ENCODE measurements at regions not wholly inside any gene's neighbourhood (a gene's known extent, or its start where the extent isn't known, plus 50 kb on each side); places are given as distances from the start of the nearest gene placed in this dataset.

- no peaks in the 10 kb centered on the region for H3K36me3 ChIP-seq
- no peak overlapping the region for H3K27ac ChIP-seq
- no peak overlapping the region for H3K4me3 ChIP-seq
- no peak for ATAC-seq (ENCODE audit: low FRiP score in 2 of 2)
- H3K4me1 ChIP-seq: no peaks in the 10 kb centered on the region
- DNase-seq: no peak
- WGBS, 2 donors: 100% methylated on average over 1 of the region's 1 CpG
- TF ChIP-seq CTCF (IDR thresholded peaks at IDR 0.05) (no peak), POLR2A (IDR thresholded peaks at IDR 0.05) (no peak), POLR2AphosphoS5 (IDR thresholded peaks at IDR 0.05) (no peak), EP300 (IDR thresholded peaks at IDR 0.05) (no peak)
- H3K9me3 ChIP-seq: peaks cover 0 to 18% (median 9%) of the 10 kb centered on the region in 4 donors
- H3K27me3 ChIP-seq: no peaks in the 10 kb centered on the region
Observed at GRCh38 chr13:76086729-76087128, 450.6 kb downstream of the LMO7 start.

DNA sequence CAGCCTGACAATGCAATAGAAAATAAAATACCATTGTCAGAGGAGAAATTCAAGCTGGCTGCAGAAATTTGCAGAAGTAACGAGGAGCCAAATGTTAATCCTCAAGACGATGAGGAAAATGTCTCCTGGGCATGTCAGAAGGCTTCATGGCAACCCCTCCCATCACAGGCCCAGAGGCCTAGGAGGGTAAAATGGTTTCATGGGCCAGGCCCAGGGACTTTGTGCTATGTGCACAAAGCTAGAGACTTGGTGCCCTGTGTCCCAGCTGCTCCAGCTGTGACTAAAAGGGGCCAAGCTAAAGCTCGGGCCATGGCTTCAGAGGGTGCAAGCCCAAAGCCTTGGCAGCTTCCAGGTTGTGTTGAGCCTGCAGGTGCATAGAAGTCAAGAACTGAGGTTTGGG is 431.7 kb downstream of the LMO7 start:
- 87 to 100% methylated on average over 3 of the region's 3 CpGs for WGBS, 2 donors
- Histone ChIP-seq H3K9me3 (peaks cover 4 to 16% (median 12%) of the 10 kb centered on the region in 4 donors), H3K4me1 (no peaks in the 10 kb centered on the region), H3K36me3 (no peaks in the 10 kb centered on the region), H3K27me3 (no peaks in the 10 kb centered on the region), H3K27ac (no peak overlapping the region), H3K4me3 (no peak overlapping the region)
- no peak for ATAC-seq (ENCODE audit: low FRiP score in 2 of 2)
- DNase-seq: no peak
- TF ChIP-seq POLR2A (IDR thresholded peaks at IDR 0.05): no peak
- TF ChIP-seq EP300 (IDR thresholded peaks at IDR 0.05): no peak

GRCh38 chr13:76053181-76053580 is 417.1 kb downstream of the LMO7 start:
- 72 to 83% methylated on average over 1 of the region's 1 CpG for WGBS, 2 donors
- ATAC-seq (ENCODE audit: low FRiP score in 2 of 2): no peak
- H3K36me3 ChIP-seq: no peaks in the 10 kb centered on the region
- no peak for DNase-seq
- H3K9me3 ChIP-seq: peaks cover 0 to 4% (median 0%) of the 10 kb centered on the region in 4 donors
- no peak overlapping the region for H3K27ac ChIP-seq
- no peak for TF ChIP-seq POLR2AphosphoS5 (IDR thresholded peaks at IDR 0.05)
- TF ChIP-seq CTCF (IDR thresholded peaks at IDR 0.05): no peak
- no peak for TF ChIP-seq POLR2A (IDR thresholded peaks at IDR 0.05)
- no peak for TF ChIP-seq EP300 (IDR thresholded peaks at IDR 0.05)
- no peaks in the 10 kb centered on the region for H3K4me1 ChIP-seq
- no peak overlapping the region for H3K4me3 ChIP-seq
- H3K27me3 ChIP-seq: no peaks in the 10 kb centered on the region

GRCh38 chr13:76049376-76049746 is 413.2 kb downstream of the LMO7 start:
- WGBS, 2 donors: 53 to 62% methylated on average over 1 of the region's 1 CpG

DNA sequence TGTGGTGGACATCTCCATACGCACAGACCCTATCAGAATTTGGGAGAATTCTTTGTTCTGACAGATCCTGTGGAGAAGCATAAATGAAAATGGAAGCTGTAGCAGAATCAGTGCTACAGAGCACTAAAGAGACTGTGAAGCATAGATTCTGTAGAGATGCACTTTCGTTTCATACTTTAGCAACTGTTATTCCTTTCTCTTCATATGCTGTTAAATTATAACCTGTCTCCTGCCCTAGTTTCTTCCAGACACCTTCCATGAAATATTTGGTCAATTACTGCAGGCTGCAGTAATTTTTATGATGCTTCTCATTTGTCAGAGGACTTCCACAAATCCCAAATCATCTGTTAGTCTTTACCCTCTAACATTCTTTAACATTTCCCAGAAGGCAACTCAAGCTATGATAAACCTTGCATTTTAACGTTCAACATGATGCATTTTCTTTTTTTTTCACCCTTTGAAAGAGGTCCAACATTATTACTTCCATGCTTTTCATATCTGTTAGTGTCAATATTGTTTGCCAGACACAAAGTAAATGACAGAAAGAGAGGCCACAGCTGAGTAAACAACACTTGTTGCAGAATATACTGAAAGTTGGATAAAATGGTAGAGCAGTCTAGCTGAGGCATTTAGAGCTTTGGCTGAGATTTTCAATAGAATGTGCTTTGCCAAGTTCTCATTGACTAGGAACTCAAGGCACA is 412.7 kb downstream of the LMO7 start:
- no peak overlapping the region for H3K4me3 ChIP-seq
- no peak overlapping the region for H3K27ac ChIP-seq
- no peaks in the 10 kb centered on the region for H3K9me3 ChIP-seq
- no peaks in the 10 kb centered on the region for H3K27me3 ChIP-seq
- no peaks in the 10 kb centered on the region for H3K4me1 ChIP-seq
- DNase-seq (no peak), ATAC-seq (ENCODE audit: low FRiP score in 2 of 2) (no peak)
- H3K36me3 ChIP-seq: no peaks in the 10 kb centered on the region
- WGBS, 2 donors: 61 to 63% methylated on average over 3 of the region's 3 CpGs
- TF ChIP-seq POLR2A (IDR thresholded peaks at IDR 0.05) (no peak), CTCF (IDR thresholded peaks at IDR 0.05) (no peak), POLR2AphosphoS5 (IDR thresholded peaks at IDR 0.05) (no peak), EP300 (IDR thresholded peaks at IDR 0.05) (no peak)

More at GRCh38 chr13:76049376-76049746, 413.2 kb downstream of the LMO7 start:
- H3K27me3 ChIP-seq: no peaks in the 10 kb centered on the region
- no peaks in the 10 kb centered on the region for H3K9me3 ChIP-seq
- no peaks in the 10 kb centered on the region for H3K36me3 ChIP-seq
- H3K27ac ChIP-seq: no peak overlapping the region
- ATAC-seq (ENCODE audit: low FRiP score in 2 of 2) (no peak), DNase-seq (no peak)
- TF ChIP-seq POLR2A (IDR thresholded peaks at IDR 0.05): no peak
- no peak overlapping the region for H3K4me3 ChIP-seq
- no peaks in the 10 kb centered on the region for H3K4me1 ChIP-seq

DNA sequence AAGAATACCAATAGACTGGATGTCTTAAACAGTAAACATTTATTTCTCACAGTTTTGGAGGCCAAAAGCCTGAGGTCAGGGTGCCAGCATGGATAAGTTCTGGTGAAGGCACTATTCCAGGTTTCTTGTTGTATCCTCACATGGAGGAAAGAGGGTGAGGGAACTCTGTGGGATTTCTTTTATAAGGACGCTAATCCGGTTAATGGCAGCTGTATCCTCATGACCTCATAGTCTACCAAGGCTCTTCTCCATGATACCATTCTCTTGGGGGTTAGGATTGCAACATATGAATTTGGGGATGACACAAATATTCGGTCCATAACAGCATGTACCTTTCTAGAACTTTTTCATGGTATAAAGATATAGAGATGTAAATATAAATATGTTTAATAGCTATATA is 412.0 kb downstream of the LMO7 start:
- H3K4me3 ChIP-seq: no peak overlapping the region
- H3K9me3 ChIP-seq: no peaks in the 10 kb centered on the region
- no peaks in the 10 kb centered on the region for H3K4me1 ChIP-seq
- no peak for TF ChIP-seq POLR2AphosphoS5 (IDR thresholded peaks at IDR 0.05)
- TF ChIP-seq CTCF (IDR thresholded peaks at IDR 0.05): no peak
- TF ChIP-seq EP300 (IDR thresholded peaks at IDR 0.05): no peak
- H3K27ac ChIP-seq: no peak overlapping the region
- no peaks in the 10 kb centered on the region for H3K36me3 ChIP-seq
- DNase-seq (no peak), ATAC-seq (ENCODE audit: low FRiP score in 2 of 2) (no peak)
- 80 to 96% methylated on average over 3 of the region's 3 CpGs for WGBS, 2 donors
- H3K27me3 ChIP-seq: no peaks in the 10 kb centered on the region

Data from upper lobe of left lung (tissue), 6 donors.